ENCODE measurements at regions not wholly inside any gene's neighbourhood (a gene's known extent, or its start where the extent isn't known, plus 50 kb on each side); places are given as distances from the start of the nearest gene placed in this dataset.

DNA sequence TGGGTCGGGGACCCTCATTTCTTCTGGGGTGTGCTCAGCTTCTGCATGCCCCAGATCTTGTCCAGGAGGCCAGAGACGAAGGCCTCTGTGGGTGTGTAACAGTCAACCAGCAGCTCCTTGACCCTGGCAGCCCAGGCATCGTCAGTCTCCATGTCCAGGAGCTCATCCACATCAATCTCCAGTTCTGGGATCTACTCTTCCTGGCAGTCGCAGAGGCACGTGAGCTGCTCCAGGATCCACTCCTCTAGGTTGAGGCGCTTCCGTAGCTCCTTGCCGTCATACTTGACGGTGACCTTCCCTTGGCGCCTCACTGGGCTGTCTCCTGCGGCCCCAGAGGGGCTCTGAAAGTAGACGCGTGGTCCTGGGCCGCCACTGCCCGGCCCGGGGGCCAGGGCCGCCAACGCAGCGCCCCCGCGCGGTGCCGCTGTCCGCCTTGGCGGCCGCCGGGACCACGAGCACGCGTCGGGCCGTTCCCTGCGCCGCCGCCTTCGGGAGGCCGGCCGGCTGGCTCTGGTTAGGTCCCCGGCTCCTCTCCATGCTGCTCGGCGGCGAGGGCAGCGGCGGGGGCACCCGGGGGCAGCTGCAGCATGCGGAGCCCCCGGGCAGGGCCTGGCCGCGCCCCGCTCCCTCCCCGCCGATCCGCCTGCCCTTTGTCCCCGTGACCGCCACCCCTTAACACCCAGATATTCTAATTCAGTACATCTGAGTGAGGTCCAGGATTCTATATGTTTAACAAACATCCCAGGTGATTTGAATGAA is 170.5 kb downstream of the SEPTIN7 start:
- no peak for DNase-seq (ENCODE audit: low spot score)

DNA sequence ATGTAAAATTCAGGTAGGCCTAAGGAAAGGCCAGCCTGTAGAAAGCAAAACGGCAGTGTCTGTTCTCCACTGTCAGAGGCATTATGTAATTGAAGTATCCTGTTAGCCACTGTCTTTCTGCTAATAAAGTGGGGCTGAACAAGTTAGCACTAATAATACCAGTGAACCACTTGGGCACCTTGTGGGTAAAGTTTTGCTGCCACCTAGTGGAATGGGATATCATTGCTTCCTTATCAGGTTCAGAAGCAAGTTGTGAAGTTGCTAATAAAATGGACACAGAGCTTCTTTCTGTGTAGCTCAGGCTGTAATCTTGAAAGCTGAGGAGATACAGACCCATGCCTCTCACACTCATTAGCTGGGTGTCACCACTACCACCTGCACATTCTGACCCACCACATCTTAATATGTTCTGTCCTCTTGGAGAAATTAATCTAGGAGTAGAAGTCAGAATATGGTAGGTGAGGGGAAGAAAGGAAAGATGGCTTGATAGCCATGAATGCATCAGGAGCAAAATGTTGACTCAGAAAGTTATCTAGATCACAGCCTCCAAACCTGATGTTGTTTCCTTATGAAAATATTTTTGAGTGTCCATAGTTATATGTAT is 175.1 kb downstream of the SEPTIN7 start:
- DNase-seq (ENCODE audit: low spot score): peak; percentile 82

DNA sequence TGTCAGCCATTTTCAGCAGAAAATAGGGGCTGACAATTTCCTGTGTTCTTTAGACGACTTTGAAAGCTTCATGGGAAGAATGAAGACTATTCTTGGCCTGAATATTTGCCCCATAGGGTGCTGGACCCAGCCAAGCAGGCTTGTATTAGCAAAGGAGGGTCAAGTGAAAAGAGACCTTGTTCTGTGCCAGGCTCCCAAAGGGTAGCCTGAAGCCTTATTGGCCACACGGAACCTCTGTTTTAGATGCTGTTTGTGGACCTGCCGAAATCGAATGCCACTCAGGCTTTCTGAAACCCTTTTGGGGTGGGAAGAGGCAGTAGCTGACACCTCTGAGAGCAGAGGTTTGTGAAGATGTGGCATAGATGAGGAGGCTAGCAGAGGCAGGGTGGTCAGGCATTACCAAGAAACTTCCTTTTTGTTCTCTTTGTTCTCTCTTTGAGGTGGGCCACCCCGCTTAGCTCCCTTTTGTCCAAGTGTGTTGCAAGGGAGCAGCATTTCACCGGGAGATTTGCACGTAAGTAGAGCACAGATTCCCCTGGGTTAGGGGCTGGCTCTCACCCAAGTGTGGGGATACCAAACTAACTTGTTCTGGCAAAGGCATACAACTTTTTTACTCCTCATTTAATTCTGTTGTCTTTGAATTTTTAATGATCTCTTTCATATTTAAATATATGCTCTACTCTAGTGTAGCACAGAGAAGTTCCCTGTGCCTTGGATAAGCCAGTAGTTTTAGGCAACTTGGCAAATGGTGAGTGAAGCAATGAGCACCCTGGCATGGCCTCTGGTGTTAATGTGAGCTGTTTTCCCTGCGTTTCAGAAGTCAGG is 174.0 kb upstream of the EEPD1 start:
- peak; percentile 4 for DNase-seq (ENCODE audit: low spot score)

DNA sequence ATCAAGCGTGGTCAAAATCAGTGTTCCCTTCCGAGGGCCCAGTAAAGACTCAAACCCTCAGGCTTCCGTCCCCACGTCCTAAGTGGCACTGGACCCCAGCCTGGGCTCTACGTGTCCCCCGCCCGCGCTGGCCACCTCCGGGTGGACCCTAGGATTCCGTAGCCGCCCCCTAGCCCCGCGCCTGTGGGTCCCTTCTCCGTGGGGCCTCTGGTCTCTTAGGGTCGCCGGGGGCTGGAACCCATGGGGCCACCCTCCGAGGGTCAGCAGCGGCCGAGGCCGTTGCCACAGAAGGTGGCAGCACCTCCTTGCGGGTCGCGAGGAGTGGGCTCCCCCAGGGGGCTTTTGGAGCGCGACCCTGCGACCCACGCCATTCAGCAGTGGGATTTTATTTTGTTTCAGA is 170.5 kb upstream of the EEPD1 start:
- no peak for DNase-seq (ENCODE audit: low spot score)

DNA sequence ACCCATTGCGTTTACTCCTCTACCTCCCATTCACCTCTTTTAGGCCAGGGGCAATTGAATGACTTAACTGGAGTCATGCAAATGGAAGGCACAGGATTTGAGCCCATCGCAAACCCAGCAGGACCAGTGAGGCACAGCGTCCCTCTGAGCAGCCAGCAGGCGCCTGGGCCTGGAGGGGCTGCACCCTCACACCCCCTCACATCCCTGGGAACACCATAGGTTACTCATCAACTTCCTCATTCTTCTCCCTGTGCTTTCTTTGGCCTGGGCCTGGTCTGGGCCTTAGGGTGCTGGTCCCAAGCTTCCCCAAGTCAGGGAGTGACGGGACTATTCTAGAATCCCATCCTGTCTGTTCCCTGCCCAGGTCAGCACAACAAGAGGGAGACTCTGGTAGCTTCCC is 169.4 kb upstream of the EEPD1 start:
- no peak for DNase-seq (ENCODE audit: low spot score)

DNA sequence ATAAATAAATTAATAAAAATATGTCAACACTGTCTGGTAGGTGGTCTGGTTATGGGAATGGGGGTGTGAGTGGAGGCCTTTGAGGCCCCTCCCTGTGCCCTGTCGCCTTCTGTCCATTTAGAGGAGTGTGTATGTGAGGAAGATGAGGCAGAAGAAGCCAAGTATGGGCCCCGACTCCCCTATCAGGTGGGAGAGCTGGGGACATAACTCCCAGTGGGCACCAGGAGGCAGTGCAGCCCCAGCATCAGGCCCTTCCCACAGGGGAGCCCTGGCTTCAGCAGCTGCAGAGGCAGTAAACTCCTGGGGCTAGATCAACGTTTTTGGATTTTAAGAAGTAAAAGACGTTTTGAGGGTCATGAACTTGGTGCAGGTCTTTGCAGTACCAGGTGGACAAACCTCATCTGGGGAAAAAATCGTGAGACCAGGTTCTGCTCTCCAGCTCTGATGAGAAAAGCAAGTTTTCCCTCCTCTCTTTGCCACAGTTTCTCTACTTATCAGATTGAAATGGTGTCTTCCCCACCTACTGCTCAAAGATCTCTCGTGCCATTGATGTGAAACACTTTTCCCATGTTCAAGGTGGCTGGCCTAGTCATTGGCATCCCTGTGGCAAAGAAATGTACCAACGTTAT is 167.8 kb upstream of the EEPD1 start:
- DNase-seq (ENCODE audit: low spot score): peak; percentile 63

DNA sequence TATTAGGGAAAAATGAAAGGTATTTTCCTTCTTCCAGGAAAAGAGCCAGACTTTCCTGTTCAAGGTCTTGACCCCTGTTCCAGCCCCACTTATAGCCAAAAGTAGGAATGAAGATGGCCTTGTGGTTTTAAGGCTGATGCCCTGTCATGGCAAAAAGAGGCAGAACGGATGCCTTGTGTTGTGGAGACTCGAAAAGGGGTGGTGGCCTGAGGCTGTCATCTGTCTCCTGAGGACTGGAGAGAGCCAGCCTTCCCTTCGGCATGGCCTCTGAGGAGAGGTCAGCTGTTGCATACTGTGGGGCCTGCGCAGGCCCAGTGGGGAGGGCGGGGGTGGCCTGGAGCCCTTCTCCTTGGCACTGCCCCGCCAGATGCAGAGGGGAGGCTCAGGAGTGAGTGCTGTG is 166.0 kb upstream of the EEPD1 start:
- no peak for DNase-seq (ENCODE audit: low spot score)

DNA sequence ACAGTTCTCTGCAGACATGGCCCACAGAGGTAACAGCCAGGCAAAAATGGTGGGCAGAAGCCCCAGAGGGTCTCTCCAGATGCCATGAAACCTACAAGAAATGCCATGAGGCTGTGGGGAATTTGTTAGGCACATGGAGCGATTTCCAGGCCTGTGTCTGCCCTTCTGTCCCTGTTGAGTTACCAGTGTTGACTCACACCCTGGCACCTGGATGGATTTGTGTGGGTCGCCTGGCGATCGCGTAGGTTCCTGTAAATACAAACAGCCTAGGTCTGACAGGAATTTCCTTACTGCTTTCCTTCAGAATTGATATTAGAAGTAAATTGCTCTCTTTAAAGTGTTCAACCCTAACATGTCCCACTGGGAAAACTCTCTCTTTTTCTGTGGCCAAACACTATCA is 164.9 kb upstream of the EEPD1 start:
- no peak for DNase-seq (ENCODE audit: low spot score)

DNA sequence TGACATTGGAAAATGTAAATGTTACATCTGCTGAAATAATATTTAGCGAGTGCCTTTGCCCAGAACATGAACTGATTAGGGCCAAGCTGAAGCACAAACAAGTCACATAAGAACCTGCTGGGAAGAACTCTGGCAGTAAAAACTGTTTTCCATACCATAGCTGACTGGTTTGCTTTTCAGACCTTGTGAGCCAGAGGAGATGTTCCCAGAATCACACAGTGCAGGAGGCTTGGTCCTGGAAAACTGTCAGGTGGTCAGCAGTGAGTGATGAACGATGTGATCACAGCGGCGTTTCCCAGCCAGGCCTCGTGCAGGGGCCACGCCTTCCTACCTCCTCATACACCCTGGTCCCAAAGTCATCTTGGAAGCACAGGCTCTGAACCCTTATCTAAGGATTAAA is 164.2 kb upstream of the EEPD1 start:
- DNase-seq (ENCODE audit: low spot score): no peak

DNA sequence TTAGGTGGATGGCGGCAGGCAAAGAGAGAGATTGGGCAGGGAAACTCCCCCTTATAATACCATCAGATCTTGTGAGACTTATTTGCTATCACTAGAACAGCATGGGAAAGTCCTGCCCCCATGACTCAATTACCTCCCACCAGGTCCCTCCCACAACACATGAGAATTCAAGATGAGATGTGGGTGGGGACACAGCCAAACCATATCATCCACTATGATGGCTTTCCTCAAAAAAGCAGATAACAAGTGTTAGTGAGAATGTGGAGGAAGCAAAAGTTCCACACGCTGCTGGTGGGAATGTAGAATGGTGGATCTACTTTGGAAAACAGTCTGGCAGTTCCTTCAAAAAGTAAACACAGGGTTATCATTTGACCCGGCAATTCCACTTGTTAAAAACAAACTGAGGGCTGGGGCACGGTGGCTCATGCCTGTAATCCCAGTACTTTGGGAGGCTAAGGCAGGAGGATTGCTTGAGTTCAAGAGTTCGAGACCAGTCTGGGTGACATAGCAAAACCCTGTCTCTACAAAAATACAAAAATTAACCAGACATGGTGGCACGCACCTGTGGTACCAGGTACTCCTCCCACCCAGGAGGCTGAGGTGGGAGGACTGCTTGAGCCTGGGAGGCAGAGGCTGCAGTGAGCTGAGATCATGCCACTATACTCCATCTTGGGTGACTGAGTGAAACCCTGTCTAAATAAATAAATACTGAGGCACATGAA is 161.4 kb upstream of the EEPD1 start:
- no peak for DNase-seq (ENCODE audit: low spot score)

DNA sequence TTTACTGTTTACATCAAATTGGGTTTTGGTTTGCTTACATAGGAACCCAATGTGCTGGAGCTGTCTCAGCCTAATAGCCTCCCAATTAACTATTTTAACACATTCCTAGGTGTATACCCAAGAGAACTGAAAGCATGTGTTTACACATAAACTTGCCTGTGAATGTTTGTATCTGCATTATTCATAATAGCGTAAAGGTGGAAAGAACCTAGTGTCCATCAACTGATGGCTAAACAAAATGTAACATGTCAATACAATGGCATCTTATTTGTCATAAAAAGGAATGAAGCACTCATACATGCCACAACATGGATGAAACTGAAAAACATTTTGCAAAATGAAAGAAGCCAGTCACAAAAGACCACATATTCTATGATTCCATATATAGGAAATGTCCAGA is 160.6 kb upstream of the EEPD1 start:
- DNase-seq (ENCODE audit: low spot score): no peak

DNA sequence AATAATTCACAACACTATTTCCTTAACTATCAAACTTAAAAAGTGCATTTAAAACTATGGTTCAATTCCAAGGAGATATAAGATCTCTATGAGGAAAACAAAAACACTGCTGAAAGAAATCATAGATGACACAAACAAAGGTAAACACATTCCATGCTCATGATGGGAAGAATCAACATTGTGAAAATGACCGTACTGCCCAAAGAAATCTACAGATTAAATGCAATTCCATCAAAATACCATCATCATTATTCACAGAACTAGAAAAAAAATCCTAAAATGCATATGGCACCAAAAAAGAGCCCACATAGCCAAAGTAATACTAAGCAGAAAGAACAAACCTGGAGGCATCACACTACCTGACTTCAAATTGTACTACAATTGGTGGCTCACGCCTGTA is 159.9 kb upstream of the EEPD1 start:
- no peak for DNase-seq (ENCODE audit: low spot score)

DNA sequence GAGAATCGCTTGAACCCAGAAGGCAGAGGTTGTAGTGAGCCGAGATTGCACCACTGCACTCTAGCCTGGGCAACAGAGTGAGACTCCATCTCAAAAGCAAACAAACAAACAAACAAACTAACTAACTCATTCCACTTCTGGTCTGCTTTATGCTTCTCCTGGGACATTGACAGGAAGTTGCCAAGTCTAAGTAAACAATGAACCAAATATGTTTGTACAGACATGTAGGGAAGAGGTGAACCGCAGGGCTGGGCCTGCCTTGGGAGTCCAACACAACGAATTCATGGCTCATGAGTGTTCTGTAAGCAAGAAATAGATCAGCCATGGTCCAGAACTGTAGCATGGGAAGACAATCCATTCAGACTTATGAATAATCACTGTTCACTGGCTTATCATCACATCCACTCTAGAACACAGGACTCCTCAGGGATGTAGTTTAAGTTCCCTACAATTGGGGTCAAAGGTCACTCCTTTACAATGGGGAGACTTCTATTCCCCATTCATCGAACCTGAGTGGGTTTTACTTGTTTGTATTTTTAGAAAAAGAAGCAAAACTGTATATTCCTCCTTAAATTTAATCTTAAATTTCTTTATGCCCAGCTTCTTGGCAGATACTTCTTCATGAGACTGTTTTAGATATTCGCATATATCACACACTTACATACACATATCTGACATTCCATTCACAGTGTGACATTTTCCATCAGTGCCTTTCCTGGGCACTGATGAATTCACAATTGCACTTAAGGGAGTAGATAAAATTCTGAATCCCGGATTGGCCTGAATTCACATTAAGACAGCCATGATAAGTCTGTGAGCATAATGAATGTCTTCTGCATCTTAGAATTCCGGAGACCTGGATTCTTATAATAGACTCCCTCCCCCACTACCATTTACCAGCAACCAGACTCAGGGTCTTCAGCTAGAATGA is 159.1 kb upstream of the EEPD1 start:
- DNase-seq (ENCODE audit: low spot score): no peak

DNA sequence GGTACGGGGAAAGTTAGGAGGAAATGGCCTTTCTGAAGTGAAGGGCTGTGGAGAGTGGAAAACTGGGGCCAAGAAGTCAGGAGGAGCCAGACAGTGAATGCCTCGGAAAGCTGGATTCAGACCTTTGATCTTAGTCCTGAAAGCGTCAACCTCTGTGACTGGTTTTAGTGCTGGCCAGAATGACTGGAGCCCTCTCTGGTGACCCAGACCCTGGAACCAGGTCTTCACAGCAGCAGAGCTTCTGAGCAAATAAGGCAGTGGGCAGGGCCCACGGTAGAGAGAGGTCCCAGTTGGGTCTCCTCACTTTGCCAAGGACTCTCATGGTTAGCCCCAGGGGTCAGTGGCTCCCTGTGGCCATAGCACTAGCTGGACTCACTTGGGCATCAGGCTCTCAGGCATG is 157.7 kb upstream of the EEPD1 start:
- DNase-seq (ENCODE audit: low spot score): no peak

DNA sequence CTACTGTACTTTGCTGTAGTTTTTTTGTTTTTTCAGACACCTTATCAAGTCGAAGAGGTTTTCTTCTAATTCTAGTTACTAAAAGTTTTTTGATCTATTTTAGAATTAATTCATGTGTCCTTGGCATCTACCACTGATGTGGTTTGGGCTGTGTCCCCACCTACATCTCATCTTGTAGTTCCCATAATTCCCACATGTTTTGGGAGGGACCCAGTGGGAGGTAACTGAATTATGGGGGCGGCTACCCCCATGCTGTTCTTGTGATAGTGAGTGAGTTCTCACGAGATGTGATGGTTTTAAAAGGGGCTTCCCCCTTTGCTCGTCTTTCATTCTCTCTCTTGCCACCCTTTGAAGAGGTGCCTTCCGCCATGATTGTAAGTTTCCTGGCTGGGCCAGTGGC is 154.6 kb upstream of the EEPD1 start:
- no peak for DNase-seq (ENCODE audit: low spot score)

DNA sequence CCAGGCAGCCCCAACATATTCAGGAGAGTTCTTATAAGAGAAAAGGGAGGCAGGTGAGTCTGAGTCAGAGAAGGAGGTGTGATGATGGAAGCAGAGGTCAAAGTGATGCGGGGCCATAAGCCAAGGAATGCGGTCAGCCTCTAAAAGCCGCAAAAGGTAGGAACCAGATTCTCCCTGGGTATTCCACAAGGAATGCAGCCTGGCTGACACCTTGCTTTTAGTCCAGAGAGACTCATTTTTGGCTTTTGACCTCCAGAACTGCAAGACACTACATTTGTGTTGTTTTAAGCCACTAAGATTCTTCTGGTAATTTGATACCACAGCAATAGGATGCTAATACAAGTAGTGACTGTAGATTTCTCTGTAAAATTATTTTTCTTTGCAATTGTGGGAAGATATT is 151.5 kb upstream of the EEPD1 start:
- DNase-seq (ENCODE audit: low spot score): no peak

DNA sequence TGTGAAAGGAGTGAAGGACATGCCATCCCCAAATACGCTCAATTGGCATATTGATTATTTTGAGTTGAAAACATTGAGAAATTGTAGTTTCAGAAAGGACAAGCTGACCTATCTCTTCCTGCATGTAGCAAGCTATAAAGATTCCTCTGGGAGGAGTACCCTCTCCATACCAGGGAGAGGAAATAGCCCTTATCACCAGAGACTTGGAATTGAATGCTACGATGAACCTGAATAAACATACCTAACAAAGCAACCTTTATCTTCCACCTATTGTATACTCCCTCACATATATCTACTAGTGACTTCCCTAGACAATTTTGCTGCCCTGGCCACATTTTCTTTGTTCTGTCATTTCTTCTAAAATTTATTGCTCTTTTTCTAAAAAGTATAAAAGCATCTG is 150.2 kb upstream of the EEPD1 start:
- no peak for DNase-seq (ENCODE audit: low spot score)

DNA sequence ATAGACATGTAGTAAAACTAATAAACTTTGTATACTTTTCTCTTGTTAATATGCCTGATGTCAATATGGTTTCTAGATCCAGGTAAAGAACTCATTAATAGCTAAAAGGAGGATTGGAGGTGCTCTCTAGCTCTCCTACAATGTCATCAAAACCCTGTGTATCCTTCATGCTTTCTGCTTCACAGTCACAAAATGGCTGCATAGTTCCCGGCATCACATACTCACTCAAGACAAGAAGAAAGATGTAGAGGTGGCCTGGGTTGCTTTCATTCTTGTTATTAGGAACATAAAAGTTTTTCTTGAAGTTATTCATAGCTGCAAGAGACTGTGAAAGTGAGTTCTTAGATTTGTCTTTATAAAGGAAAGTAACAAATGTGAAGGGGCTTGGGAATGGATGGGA is 149.7 kb upstream of the EEPD1 start:
- DNase-seq (ENCODE audit: low spot score): no peak

DNA sequence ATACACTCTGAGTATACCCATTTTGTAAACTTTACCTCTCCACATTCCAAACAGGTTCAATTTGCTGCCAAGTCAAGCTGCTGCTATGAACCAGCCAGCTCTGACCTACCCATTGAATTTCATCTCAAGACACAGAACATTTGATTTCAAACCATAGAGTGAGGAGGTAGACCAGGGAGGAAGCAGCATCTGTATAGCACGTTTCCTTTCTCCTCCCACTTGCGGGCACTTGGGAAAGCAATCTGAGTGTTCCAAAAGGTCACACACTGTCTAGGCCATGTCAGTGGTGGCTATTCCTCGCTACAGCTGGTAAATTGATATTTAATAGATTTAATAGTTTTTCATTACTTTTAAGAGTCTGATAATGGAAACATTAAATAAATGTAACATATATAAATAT is 147.8 kb upstream of the EEPD1 start:
- DNase-seq (ENCODE audit: low spot score): no peak

DNA sequence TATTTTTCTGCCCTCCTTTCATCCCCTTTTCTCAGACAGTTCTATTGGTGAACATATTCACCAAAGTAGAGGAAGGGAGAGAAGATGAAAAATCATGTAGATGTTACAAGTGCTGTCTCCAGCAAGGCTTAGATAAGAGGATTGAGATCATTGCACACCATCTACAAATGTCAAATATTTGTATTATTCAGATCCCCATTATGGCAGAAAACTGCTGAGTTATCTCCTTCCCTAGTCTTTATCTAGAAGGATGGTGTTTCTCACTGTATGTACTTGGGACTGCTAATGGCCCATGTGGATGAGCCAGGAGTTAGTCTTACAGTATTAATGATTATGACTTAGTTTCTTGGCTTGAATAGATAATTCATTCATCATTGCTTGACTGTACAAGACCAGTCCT is 147.2 kb upstream of the EEPD1 start:
- no peak for DNase-seq (ENCODE audit: low spot score)

DNA sequence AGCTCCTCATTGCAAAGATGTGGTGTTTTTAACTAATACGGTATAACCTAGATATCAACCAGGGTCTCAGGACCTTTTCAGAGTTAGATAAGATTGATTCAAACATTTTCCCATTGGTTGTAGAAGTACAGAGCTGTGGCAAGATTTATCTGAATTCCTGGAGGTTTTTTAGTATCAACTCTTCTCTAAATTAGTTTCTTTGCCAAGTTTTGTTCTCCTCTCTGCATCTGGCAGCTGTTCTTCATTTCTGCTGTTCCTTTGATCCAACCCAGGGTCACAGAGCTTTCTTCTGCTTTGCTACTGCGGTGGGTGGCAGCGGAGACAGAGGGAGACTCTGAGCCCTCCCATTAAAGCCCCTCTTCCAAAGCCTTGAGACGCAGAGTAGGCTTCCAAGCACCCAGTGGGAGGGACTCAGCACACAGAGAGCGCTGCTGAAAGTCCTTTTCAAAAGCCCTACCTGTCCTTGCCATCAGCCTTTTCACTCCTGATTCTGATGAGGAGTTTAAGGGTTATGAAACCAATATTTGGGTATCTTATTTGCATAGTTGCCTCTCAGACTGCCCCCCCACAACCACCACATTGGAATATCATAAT is 146.3 kb upstream of the EEPD1 start:
- no peak for DNase-seq (ENCODE audit: low spot score)

All from cerebellar cortex (tissue), 1 donor.